Stimulated activated memory B cell treated with anti-CD40 and anti-IgM and Interleukin-4, amounts not matched to agents 10 μg/mL and 1 μg/mL and 100 μg/mL, for 72 hours (primary cell): ENCODE measurements at regions not wholly inside any gene's neighbourhood (a gene's known extent, or its start where the extent isn't known, plus 50 kb on each side); places are given as distances from the start of the nearest gene placed in this dataset.

Experiments used
- ATAC-seq: fragments of 150-1000 bp; cut with Tn5 transposase; 2 replicates; pipeline ENCODE4 v1.10.0; 2021
- H3K27ac Mint-ChIP-seq: one replicate; pipeline ENCODE4 v1.8.0; 2022; ENCODE audit warnings: mild to moderate bottlenecking, mixed read lengths
- H3K27me3 Mint-ChIP-seq: one replicate; pipeline ENCODE4 v1.8.0; 2022; ENCODE audit warnings: mixed read lengths
- H3K36me3 Mint-ChIP-seq: one replicate; pipeline ENCODE4 v1.8.0; 2022; ENCODE audit warnings: mixed read lengths
- H3K4me1 Mint-ChIP-seq: one replicate; pipeline ENCODE4 v1.8.0; 2022; ENCODE audit warnings: mixed read lengths
- H3K4me3 Mint-ChIP-seq: one replicate; pipeline ENCODE4 v1.8.0; 2022; ENCODE audit warnings: mild to moderate bottlenecking, moderate library complexity, mixed read lengths
- H3K9me3 Mint-ChIP-seq: one replicate; pipeline ENCODE4 v1.8.0; 2022; ENCODE audit warnings: mixed read lengths

DNA sequence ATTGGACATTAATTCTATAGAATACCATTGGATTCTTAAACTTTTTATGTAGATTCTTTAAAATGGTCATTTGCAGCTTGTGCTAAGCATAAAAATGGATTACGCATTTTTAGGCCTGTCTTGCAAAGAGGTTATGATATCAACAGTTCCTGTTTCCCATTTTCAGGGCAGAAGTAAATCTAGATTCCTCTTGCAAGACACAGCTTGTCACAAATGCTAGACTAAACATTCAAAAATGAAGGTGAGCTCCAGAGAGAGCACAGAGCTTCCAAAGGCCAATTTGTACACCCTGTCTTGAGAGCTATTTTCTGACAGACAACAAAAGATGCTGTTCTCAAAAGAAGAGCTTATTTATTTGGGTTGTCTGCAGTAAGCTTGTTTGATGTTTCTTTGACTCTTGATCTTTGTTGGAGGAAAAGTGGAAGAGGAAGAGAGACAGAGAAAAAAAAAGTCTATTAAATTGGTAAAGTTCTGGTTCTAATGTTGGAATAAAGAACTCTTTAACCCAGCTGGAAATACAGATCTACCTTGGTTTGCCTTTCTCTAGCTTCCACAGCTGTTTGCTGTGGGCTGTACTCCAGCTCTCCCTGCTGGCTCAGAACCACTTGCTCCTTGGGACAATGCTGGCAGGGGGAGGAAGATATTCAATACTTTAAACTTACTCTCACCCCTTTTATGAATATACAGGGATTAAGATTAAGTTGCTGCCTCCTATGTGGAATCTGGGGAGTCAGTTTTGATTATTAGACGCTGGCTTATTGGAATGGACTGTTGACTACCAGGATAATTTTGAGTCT lies 651.8 kb downstream of the CDH11 start:
- Mint-ChIP-seq H3K9me3 (peaks cover 3% of the 10 kb centered on the region), H3K4me3 (no peak overlapping the region), H3K4me1 (no peaks in the 10 kb centered on the region), H3K27ac (no peak overlapping the region), H3K27me3 (no peaks in the 10 kb centered on the region), H3K36me3 (no peaks in the 10 kb centered on the region)
- ATAC-seq: no peak

DNA sequence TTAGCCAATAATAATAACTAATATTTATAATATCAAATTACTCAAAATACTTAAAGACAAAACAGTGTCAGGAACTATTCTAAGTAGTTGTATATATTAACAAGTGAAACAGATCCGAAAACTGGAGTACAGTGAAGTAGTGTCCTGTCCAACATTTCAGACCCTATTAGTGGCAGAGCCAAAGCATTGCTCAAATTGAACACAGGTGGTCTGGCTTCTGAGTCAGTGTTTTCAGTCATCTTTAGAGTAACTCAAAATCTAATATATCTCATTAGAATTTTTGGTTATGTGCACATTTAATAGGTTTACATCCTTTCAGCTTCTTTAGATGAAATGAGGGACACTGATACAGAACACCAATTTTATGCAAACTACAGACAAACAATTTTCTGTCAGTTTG lies 652.5 kb downstream of the CDH11 start:
- H3K4me1 Mint-ChIP-seq: no peaks in the 10 kb centered on the region
- H3K27me3 Mint-ChIP-seq: no peaks in the 10 kb centered on the region
- peaks cover 6% of the 10 kb centered on the region for H3K9me3 Mint-ChIP-seq

DNA sequence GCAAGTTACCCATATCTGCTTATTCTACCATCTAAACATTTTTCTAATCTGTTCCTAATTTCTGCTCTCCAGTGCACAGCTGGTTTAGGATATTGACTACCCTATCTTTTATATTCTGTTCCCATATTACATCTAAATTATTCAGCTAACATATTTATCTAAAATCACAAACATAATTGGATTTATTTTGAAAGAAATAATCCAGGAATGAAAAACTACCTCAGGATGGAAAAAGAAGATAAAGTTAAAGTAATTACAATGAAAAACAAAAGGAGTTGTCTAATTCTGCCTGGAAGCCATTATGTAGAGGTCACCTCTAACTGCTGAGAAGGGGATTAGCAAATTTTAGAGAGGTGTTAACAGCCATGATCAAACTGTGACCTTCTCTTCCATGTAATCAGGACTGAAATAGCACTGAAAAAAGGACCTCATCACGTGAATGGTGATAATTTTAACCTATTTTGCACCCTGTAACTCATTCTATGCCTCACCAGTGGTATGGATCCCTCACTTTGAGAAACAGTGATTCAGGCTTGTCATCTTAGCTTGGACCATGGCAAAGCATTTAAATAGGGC lies 653.3 kb downstream of the CDH11 start:
- H3K4me3 Mint-ChIP-seq: no peak overlapping the region
- H3K27me3 Mint-ChIP-seq: no peaks in the 10 kb centered on the region
- no peaks in the 10 kb centered on the region for H3K36me3 Mint-ChIP-seq
- peaks cover 6% of the 10 kb centered on the region for H3K9me3 Mint-ChIP-seq
- no peak for ATAC-seq
- no peaks in the 10 kb centered on the region for H3K4me1 Mint-ChIP-seq
- H3K27ac Mint-ChIP-seq: no peak overlapping the region

More for the DNA sequence above, 652.5 kb downstream of the CDH11 start:
- ATAC-seq: no peak
- H3K36me3 Mint-ChIP-seq: no peaks in the 10 kb centered on the region
- no peak overlapping the region for H3K4me3 Mint-ChIP-seq
- no peak overlapping the region for H3K27ac Mint-ChIP-seq

DNA sequence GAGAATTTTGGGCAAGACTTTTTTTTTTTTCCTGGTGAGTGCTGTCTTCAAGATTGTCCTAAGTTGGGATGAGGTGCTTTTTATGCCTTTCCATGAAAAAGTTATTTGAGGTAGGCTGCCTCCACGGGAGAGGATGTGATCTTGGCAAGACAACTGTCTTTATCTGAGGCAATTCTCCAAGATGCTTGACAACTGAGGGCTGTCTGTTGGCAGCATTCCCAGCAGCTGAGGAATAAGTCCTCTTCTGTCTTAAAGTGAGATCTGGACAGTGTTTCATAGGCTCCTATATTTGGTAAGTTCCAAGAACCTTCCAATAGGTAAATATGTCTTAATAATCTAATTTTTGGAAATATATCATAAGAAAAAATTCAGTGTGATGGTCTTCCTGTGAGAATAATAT lies 662.0 kb downstream of the CDH11 start:
- peaks cover 8% of the 10 kb centered on the region for H3K9me3 Mint-ChIP-seq
- H3K4me3 Mint-ChIP-seq: no peak overlapping the region
- ATAC-seq: no peak

DNA sequence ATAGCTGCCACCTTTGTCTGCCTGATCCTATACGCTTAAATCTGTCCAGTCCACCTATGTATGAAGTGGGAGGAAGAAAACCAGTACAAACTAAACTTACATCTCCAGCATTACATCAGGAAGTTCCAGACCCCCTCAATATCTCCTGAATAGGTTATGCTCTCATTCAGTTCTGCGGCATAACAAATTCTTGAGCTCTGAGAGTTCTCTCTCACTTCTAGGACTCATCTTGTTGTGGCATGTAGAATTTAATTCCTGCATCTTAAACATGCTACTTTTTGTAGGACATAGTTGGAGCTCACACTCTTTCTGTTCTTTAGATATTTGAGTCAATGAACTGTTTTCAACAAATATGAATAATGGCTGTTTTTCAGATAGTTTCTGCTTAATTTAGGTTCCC lies 662.5 kb downstream of the CDH11 start:
- H3K4me1 Mint-ChIP-seq: no peaks in the 10 kb centered on the region
- no peaks in the 10 kb centered on the region for H3K27me3 Mint-ChIP-seq
- H3K9me3 Mint-ChIP-seq: peaks cover 8% of the 10 kb centered on the region
- no peak overlapping the region for H3K27ac Mint-ChIP-seq
- no peak for ATAC-seq
- H3K36me3 Mint-ChIP-seq: no peaks in the 10 kb centered on the region
- H3K4me3 Mint-ChIP-seq: no peak overlapping the region

More for the DNA sequence above, 662.0 kb downstream of the CDH11 start:
- no peaks in the 10 kb centered on the region for H3K4me1 Mint-ChIP-seq
- no peaks in the 10 kb centered on the region for H3K36me3 Mint-ChIP-seq
- H3K27ac Mint-ChIP-seq: no peak overlapping the region
- H3K27me3 Mint-ChIP-seq: no peaks in the 10 kb centered on the region

DNA sequence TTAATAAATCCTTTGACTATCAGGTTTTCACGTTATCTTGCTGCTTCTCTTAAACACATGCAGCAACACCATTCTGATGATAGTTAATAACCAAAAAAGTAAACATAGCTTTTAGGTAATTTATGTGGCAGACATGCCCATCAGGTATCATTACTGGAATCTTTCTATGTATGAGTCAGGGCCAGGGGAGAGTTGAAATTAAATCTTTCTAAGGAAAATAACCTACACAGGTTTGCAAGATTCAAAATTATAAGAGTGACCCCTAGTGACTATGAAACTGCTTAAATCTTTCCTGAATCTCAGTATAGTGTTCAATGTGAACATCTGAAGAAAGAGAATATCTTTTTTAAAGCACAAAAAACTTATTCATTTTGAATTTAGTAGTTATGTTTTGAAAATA lies 666.6 kb downstream of the CDH11 start:
- no peak for ATAC-seq
- H3K27me3 Mint-ChIP-seq: no peaks in the 10 kb centered on the region
- H3K36me3 Mint-ChIP-seq: no peaks in the 10 kb centered on the region
- H3K4me3 Mint-ChIP-seq: no peak overlapping the region
- H3K9me3 Mint-ChIP-seq: peaks cover 2% of the 10 kb centered on the region
- no peaks in the 10 kb centered on the region for H3K4me1 Mint-ChIP-seq
- H3K27ac Mint-ChIP-seq: no peak overlapping the region

DNA sequence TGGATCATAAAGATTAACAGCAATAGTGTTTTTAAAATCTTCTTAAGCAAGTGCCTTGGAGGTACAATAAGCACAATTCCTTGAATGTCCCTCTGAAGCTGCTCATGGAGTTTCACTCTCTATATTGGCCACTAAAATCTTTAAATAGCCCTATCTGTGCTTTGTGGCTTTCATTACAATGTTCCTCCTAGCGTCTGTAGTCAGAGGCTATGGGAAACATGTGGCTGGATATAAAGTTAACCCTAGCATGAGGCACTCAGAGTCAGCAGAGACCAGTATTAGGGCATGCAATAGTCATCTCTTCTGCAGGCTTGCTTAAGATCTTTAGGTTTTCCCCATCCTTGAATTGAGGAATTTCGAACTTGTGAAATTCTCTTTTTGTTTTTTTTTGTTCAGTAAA lies 668.2 kb downstream of the CDH11 start:
- Mint-ChIP-seq H3K4me1 (no peaks in the 10 kb centered on the region), H3K9me3 (peaks cover 6% of the 10 kb centered on the region), H3K27ac (no peak overlapping the region), H3K36me3 (no peaks in the 10 kb centered on the region), H3K27me3 (no peaks in the 10 kb centered on the region), H3K4me3 (no peak overlapping the region)
- ATAC-seq: no peak

DNA sequence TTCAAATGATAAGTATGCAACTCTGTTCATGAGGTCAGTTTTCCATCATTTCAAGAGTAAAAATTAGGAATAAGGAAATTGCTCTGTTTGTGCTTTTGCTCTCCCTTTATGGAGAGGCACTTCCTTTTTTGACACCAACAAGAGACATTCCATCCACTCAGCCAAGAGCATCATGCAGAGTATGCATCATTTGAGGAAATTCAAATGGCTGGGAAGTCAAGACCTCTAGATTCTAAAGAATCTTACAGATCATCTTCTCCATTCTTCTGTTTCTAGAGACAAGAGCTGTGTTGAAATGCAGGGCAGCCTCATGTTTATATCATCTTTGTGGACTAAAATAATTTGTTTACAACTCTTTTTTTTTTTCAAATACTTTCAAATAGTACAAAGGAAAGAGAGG lies 669.4 kb downstream of the CDH11 start:
- Mint-ChIP-seq H3K36me3 (no peaks in the 10 kb centered on the region), H3K27ac (no peak overlapping the region), H3K9me3 (peaks cover 6% of the 10 kb centered on the region), H3K4me1 (no peaks in the 10 kb centered on the region), H3K4me3 (no peak overlapping the region), H3K27me3 (no peaks in the 10 kb centered on the region)
- ATAC-seq: no peak

DNA sequence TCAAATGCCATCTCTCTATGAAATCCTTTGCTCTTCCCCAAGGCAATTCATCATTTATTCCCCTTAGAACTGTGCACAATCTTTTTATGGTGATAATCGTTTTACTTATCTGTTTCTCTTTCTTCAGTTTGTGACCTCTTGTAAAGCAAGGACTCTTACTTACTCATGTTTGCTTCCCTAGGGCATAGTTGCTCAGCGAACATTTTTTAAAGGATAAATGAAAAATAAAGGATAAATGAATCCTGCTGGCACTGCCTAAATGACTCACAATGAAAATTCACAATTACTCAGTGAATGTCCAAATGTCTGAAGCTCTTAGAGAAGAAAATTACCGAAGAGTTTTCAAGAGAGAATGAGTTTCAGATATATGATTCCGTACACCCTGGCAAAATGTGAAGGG lies 671.7 kb downstream of the CDH11 start:
- no peak for ATAC-seq
- Mint-ChIP-seq H3K27ac (no peak overlapping the region), H3K36me3 (no peaks in the 10 kb centered on the region), H3K4me1 (no peaks in the 10 kb centered on the region), H3K9me3 (peaks cover 6% of the 10 kb centered on the region), H3K4me3 (no peak overlapping the region), H3K27me3 (no peaks in the 10 kb centered on the region)

DNA sequence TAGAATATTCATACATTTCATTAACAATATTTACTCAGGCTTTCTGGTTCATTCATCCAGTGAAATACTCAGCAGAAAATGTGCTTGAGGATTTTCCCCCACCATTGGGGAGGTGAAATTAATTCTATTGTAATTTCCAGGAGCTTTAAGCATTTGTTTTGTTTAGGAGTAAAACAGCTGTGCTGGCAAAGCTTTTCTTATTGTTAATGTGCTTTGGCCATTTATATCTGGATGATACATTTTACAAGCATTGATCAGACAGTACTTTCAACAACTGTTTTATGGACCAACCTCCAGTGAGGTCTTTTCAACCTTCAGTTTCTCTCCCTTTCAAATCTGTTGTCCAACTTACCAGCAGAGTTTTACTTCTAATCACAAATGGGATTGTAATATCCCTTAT lies 672.4 kb downstream of the CDH11 start:
- no peaks in the 10 kb centered on the region for H3K36me3 Mint-ChIP-seq
- no peak overlapping the region for H3K27ac Mint-ChIP-seq
- ATAC-seq: no peak
- no peak overlapping the region for H3K4me3 Mint-ChIP-seq
- H3K9me3 Mint-ChIP-seq: peaks cover 6% of the 10 kb centered on the region
- no peaks in the 10 kb centered on the region for H3K27me3 Mint-ChIP-seq
- H3K4me1 Mint-ChIP-seq: no peaks in the 10 kb centered on the region

DNA sequence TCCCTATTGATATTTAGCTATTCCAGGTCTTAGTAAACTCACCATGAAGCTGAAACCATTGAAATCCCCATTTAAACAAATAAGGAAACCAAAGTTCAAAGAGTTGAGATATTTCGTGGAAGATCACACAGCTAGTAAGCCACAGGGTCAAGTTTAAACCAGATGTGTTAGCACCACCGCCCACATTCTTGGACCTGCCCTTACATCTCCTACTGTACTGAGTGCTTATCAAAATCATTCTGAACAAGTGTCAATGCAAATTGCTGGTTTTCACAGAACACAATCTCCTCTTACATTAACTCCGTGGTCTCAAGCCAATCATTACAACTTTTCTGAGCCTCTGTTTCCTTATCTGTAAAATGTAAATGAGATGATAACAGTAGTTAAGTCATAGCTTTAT lies 676.2 kb downstream of the CDH11 start:
- no peak overlapping the region for H3K27ac Mint-ChIP-seq
- H3K9me3 Mint-ChIP-seq: peaks cover 10% of the 10 kb centered on the region
- ATAC-seq: no peak
- H3K36me3 Mint-ChIP-seq: no peaks in the 10 kb centered on the region
- H3K4me1 Mint-ChIP-seq: no peaks in the 10 kb centered on the region
- H3K27me3 Mint-ChIP-seq: no peaks in the 10 kb centered on the region
- H3K4me3 Mint-ChIP-seq: no peak overlapping the region

DNA sequence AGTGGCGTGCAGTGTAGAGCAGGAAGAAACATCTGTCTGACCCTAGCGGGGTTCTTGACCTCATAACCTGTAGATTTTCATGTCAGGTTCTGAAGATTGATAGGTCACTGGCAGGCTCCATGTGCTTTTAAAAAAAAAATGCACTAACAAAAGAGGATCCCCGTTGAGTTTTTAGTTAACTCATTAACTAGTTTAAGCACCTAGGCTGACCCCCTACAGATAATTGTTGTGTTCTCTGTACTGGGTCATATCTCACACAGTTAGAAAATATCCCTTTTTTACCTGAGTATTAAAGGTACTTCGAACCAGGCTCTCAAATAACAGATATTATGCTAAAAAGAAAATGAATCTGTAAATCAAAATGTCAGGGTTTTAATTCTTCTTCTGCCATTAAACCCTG lies 676.6 kb downstream of the CDH11 start:
- H3K36me3 Mint-ChIP-seq: no peaks in the 10 kb centered on the region
- H3K4me3 Mint-ChIP-seq: no peak overlapping the region
- H3K27me3 Mint-ChIP-seq: no peaks in the 10 kb centered on the region
- H3K9me3 Mint-ChIP-seq: peaks cover 10% of the 10 kb centered on the region
- ATAC-seq: no peak
- H3K27ac Mint-ChIP-seq: no peak overlapping the region
- H3K4me1 Mint-ChIP-seq: no peaks in the 10 kb centered on the region

DNA sequence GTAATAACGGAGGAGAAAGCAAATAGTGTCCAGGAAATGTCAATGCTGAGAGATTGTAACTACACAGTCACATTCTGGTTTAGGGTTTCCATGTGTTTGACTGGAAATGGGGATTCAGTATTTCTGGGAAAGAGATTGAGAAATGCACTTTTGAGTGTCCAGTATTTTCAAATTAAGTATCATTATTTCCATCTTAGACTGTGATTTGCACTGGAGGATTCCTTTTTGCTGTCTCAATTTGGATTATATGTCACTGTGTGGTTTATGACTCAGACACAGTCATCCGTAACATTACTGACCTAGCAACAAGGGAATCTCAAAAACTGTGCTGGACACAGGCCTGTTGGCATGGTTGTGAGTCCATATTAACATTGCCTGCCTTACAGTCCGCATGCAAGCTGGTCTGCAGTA lies 681.4 kb downstream of the CDH11 start:
- no peak for ATAC-seq
- Mint-ChIP-seq H3K9me3 (peaks cover 11% of the 10 kb centered on the region), H3K36me3 (no peaks in the 10 kb centered on the region), H3K4me1 (no peaks in the 10 kb centered on the region), H3K27ac (no peak overlapping the region), H3K27me3 (no peaks in the 10 kb centered on the region), H3K4me3 (no peak overlapping the region)

DNA sequence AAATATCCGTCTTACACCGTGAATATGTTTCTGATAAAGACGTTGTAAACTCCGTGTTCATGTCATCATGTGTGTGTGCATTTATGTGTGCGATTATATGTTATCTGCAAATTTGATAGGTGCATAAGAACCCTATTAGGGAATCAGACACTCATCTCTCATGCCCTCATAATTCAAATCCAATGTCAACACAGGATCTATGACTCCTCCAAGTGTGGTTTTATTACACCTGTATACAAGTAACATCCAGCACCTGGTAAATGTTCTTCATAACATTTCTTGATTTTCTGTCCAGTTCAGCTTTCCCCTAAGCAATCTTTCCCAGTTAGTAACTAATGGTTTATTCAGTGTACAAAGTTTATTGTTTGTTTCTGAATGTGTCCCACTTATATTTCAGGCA lies 681.9 kb downstream of the CDH11 start:
- Mint-ChIP-seq H3K36me3 (no peaks in the 10 kb centered on the region), H3K4me1 (no peaks in the 10 kb centered on the region), H3K27ac (no peak overlapping the region), H3K27me3 (no peaks in the 10 kb centered on the region), H3K4me3 (no peak overlapping the region), H3K9me3 (peaks cover 11% of the 10 kb centered on the region)
- no peak for ATAC-seq

DNA sequence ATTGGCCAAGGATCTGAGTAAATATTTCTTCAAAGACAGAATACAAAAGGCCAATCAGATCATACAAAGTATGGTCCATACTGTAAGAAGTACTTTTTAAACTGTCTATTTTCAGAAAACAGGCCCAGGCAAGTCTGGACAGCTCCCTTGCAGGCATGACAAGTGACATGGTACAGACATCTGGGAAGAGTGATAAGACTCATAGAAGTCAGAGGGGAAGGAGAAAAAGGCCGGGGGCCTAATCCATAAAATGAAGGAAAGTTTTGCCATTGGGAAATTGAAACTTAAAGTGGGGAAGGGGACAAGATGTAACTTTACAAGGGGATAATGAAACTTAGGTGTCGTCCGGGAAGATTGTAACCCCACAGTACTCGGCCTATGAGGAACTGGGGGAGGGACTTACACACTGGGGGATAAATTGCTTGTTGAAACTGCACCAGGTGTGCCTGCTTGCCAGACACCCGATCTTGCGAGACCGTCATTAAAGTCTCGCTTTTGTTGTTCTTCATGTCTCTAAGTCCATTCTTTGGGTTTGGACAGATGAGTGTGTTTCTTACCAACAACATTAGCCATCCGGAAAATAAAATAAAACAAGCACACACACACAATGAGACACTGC lies 684.0 kb downstream of the CDH11 start:
- no peak for ATAC-seq
- H3K4me3 Mint-ChIP-seq: no peak overlapping the region
- H3K27ac Mint-ChIP-seq: no peak overlapping the region
- H3K27me3 Mint-ChIP-seq: no peaks in the 10 kb centered on the region
- H3K4me1 Mint-ChIP-seq: no peaks in the 10 kb centered on the region
- no peaks in the 10 kb centered on the region for H3K36me3 Mint-ChIP-seq
- H3K9me3 Mint-ChIP-seq: peaks cover 11% of the 10 kb centered on the region

DNA sequence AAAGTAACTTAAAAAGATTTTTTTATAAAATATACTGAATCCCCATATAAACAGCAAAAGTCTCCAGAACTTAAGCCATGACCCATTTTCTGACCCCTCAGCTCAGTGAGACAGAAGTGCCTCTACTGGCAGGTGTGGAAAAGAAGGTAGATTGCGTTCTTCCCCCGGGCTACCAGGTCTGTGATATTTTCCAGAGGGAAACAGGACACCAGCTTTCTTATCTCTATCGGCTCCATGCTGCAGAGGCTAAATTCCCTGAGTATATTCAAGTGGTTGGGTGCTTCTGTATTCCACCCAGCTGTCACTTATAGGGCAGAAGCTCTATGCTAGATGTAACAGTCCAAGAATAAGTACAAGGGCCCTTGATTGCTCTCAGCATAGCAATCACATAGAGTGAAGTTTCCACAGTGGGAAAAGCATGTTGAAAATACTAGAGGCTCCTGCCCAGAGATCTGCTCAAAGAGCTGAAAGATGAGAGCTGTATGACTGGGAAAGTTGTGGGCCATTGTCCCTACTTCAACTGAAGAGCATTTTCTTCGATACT lies 687.3 kb downstream of the CDH11 start:
- H3K4me3 Mint-ChIP-seq: no peak overlapping the region
- H3K27ac Mint-ChIP-seq: no peak overlapping the region
- H3K27me3 Mint-ChIP-seq: no peaks in the 10 kb centered on the region
- H3K36me3 Mint-ChIP-seq: no peaks in the 10 kb centered on the region
- no peak for ATAC-seq
- no peaks in the 10 kb centered on the region for H3K4me1 Mint-ChIP-seq
- H3K9me3 Mint-ChIP-seq: peaks cover 18% of the 10 kb centered on the region
